ENCODE measurements at regions not wholly inside any gene's neighbourhood (a gene's known extent, or its start where the extent isn't known, plus 50 kb on each side); places are given as distances from the start of the nearest gene placed in this dataset.

DNA sequence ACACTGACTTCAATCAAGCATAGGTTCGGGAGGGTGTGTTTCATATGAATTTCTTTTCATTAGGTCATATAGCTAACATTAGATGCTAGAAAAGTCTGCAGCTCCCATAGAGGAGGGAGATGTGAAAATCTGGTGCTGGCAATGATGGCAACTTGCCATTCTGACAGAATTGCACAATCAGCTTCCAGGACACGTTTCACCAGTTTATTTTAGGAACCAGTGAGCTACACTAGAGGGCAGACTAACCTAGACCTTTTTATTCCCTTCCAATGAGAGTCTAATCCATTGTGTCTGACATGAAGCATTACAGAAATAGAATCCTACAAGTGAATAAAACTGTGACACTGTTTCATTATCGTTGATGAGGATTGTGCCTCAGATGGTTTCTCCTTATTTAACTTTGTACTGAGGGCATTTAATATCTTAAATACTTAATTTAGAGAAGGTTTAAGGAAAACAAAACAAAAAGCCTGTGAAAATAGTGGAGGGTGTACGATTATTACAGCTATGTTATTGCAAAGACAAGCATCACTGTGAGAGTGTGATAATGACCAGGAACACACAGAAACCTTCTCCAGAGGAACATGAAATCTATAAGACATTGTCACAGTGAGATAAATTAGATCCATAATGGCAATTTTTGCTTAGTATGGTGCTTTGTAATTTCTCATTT, 363.3 kb upstream of the RPS23 start (continued):
- 0 out of 2 replicates have a peak, but pooled peaks have one; percentile 43 for TF ChIP-seq SPEN (CRISPR knock-in tag; IDR thresholded peaks at IDR 0.05; ENCODE audit: low read depth)
- TF ChIP-seq, protein P1, sequence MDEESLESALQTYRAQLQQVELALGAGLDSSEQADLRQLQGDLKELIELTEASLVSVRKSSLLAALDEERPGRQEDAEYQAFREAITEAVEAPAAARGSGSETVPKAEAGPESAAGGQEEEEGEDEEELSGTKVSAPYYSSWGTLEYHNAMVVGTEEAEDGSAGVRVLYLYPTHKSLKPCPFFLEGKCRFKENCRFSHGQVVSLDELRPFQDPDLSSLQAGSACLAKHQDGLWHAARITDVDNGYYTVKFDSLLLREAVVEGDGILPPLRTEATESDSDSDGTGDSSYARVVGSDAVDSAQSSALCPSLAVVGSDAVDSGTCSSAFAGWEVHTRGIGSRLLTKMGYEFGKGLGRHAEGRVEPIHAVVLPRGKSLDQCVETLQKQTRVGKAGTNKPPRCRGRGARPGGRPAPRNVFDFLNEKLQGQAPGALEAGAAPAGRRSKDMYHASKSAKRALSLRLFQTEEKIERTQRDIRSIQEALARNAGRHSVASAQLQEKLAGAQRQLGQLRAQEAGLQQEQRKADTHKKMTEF (CRISPR knock-in tag; IDR thresholded peaks at IDR 0.05) = 0 out of 2 replicates have a peak, but pooled peaks have one; percentile 42
- TF ChIP-seq, protein P2, sequence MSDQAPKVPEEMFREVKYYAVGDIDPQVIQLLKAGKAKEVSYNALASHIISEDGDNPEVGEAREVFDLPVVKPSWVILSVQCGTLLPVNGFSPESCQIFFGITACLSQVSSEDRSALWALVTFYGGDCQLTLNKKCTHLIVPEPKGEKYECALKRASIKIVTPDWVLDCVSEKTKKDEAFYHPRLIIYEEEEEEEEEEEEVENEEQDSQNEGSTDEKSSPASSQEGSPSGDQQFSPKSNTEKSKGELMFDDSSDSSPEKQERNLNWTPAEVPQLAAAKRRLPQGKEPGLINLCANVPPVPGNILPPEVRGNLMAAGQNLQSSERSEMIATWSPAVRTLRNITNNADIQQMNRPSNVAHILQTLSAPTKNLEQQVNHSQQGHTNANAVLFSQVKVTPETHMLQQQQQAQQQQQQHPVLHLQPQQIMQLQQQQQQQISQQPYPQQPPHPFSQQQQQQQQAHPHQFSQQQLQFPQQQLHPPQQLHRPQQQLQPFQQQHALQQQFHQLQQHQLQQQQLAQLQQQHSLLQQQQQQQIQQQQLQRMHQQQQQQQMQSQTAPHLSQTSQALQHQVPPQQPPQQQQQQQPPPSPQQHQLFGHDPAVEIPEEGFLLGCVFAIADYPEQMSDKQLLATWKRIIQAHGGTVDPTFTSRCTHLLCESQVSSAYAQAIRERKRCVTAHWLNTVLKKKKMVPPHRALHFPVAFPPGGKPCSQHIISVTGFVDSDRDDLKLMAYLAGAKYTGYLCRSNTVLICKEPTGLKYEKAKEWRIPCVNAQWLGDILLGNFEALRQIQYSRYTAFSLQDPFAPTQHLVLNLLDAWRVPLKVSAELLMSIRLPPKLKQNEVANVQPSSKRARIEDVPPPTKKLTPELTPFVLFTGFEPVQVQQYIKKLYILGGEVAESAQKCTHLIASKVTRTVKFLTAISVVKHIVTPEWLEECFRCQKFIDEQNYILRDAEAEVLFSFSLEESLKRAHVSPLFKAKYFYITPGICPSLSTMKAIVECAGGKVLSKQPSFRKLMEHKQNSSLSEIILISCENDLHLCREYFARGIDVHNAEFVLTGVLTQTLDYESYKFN (CRISPR knock-in tag; conservative IDR thresholded peaks at IDR 0.05) = 0 out of 2 replicates have a peak, but pooled peaks have one; percentile 27
- TF ChIP-seq HDAC1 (CRISPR knock-in tag; IDR thresholded peaks at IDR 0.05) = peak; percentile 47
- TF ChIP-seq REPIN1 (CRISPR knock-in tag; IDR thresholded peaks at IDR 0.05; ENCODE audit: borderline replicate concordance, low read depth) = 0 out of 2 replicates have a peak, but pooled peaks have one; percentile 30
- TF ChIP-seq FOXJ3 (CRISPR knock-in tag; IDR thresholded peaks at IDR 0.05; ENCODE audit: borderline replicate concordance) = peak; percentile 52; the same call in 1 of the 2 replicates
- TF ChIP-seq KLF6 (CRISPR knock-in tag; IDR thresholded peaks at IDR 0.05) = no peak
- no peak for TF ChIP-seq POLR2AphosphoS5 (IDR thresholded peaks at IDR 0.05; ENCODE audit: low read depth, low read length)
- peak; percentile 38; the same call in 1 of the 2 replicates for TF ChIP-seq ARNTL (CRISPR knock-in tag; IDR thresholded peaks at IDR 0.05)
- peak; percentile 81 for TF ChIP-seq GATAD2A (CRISPR knock-in tag; IDR thresholded peaks at IDR 0.05)
- peak; percentile 77; the same call in 1 of the 2 replicates for TF ChIP-seq HOXA5 (CRISPR knock-in tag; IDR thresholded peaks at IDR 0.05)
- TF ChIP-seq SOX6 (IDR thresholded peaks at IDR 0.05) = no peak
- peak; percentile 60 for TF ChIP-seq SOX6 (CRISPR knock-in tag; IDR thresholded peaks at IDR 0.05)
- TF ChIP-seq KAT8 (CRISPR knock-in tag; IDR thresholded peaks at IDR 0.05) = peak; percentile 58; the same call in 1 of the 2 replicates
- peak; percentile 92 for TF ChIP-seq STAG1 (CRISPR knock-in tag; IDR thresholded peaks at IDR 0.05)
- TF ChIP-seq, protein P3, sequence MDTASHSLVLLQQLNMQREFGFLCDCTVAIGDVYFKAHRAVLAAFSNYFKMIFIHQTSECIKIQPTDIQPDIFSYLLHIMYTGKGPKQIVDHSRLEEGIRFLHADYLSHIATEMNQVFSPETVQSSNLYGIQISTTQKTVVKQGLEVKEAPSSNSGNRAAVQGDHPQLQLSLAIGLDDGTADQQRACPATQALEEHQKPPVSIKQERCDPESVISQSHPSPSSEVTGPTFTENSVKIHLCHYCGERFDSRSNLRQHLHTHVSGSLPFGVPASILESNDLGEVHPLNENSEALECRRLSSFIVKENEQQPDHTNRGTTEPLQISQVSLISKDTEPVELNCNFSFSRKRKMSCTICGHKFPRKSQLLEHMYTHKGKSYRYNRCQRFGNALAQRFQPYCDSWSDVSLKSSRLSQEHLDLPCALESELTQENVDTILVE (CRISPR knock-in tag; IDR thresholded peaks at IDR 0.05) = 0 out of 2 replicates have a peak, but pooled peaks have one; percentile 26
- TF ChIP-seq MIXL1 (CRISPR knock-in tag; IDR thresholded peaks at IDR 0.05) = peak; percentile 74; the same call in 1 of the 2 replicates
- no peak for TF ChIP-seq RFX3 (CRISPR knock-in tag; IDR thresholded peaks at IDR 0.05)
- no peak for TF ChIP-seq EZH2 (conservative IDR thresholded peaks at IDR 0.05; ENCODE audit: low read depth, low read length)
- no peak for TF ChIP-seq GLI4 (CRISPR knock-in tag; IDR thresholded peaks at IDR 0.05; ENCODE audit: borderline replicate concordance)
- TF ChIP-seq, protein P4, sequence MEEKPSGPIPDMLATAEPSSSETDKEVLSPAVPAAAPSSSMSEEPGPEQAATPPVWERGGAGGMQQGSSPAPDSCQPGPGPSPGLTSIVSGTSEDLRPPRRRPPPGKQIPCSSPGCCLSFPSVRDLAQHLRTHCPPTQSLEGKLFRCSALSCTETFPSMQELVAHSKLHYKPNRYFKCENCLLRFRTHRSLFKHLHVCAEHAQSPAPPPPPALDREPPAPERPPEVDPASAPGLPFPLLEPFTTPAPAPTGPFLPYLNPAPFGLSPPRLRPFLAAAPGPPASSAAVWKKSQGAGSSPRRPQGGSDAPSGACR (CRISPR knock-in tag; IDR thresholded peaks at IDR 0.05) = 0 out of 2 replicates have a peak, but pooled peaks have one; percentile 48
- peak; percentile 50; the same call in 1 of the 2 replicates for TF ChIP-seq RAD21 (CRISPR knock-in tag; IDR thresholded peaks at IDR 0.05)
- no peak for TF ChIP-seq ATF7 (IDR thresholded peaks at IDR 0.05)
- no peak for TF ChIP-seq ATF7 (CRISPR knock-in tag; IDR thresholded peaks at IDR 0.05)
- TF ChIP-seq ZSCAN12 (CRISPR knock-in tag; IDR thresholded peaks at IDR 0.05) = peak; percentile 52; the same call in 1 of the 2 replicates

Measured in HepG2 (cell line).